B cell (primary cell): ENCODE measurements at regions not wholly inside any gene's neighbourhood (a gene's known extent, or its start where the extent isn't known, plus 50 kb on each side); places are given as distances from the start of the nearest gene placed in this dataset.

Experiments used
- ATAC-seq: fragments of 200-7000 bp; cut with Tn5 transposase; one replicate; pipeline ENCODE4 v1.10.0; 2021; ENCODE audit warnings: low read depth, mild to moderate bottlenecking, moderate number of reproducible peaks, moderate library complexity
- CTCF ChIA-PET: fragments of 350-600 bp; sonication (Branson Sonifier 250); formaldehyde crosslinking; loops from one replicate; lab custom pipeline; 2021; ENCODE audit warnings: antibody characterized with exemption, inconsistent platforms; lab: Charles Lee
- POLR2A ChIA-PET: fragments of 350-600 bp; sonication (Branson Sonifier 250); formaldehyde crosslinking; loops from one replicate; lab custom pipeline; 2021; ENCODE audit warnings: antibody characterized with exemption; lab: Charles Lee
- DNase-seq: peaks from one replicate; pipeline ENCODE4 v3.0.0; 2013
- H2AFZ ChIP-seq: 2 replicates; pipeline ENCODE4 v1.6.1; 2012; ENCODE audit warnings: mild to moderate bottlenecking, low read depth, low read length; ENCODE audit not compliant: insufficient read depth, poor library complexity, severe bottlenecking
- H3K27ac ChIP-seq, 2 donors: 1 replicate in 1 of 2; 2 replicates in 1 of 2; pipeline ENCODE4 v1.5.1; 2012 to 2013; ENCODE audit warnings: low read length in 2 of 2, mild to moderate bottlenecking in 2 of 2, moderate library complexity in 1 of 2
- H3K27me3 ChIP-seq, 4 experiments: fragments of 200-600 bp in 1 of 4; sonication (generic) in 1 of 4; replicated peaks in 1 of 4; 1 replicate in 2 of 4; 2 replicates in 2 of 4; pipeline versions ENCODE4 v1.6.1 to v1.7.0; 2013 to 2016; ENCODE audit warnings: low read length in 3 of 4, mild to moderate bottlenecking in 2 of 4, mixed read lengths in 1 of 4, moderate library complexity in 1 of 4; ENCODE audit not compliant: insufficient read depth in 4 of 4, control insufficient read depth in 3 of 4; ENCODE audit errors: control extremely low read depth in 1 of 4
- H3K36me3 ChIP-seq, 2 experiments: replicated peaks in 1 of 2; 1 replicate in 1 of 2; 2 replicates in 1 of 2; pipeline versions ENCODE4 v1.6.1 to v1.7.1; 2013; ENCODE audit warnings: low read length in 1 of 2; ENCODE audit not compliant: insufficient read depth in 2 of 2, control insufficient read depth in 1 of 2; ENCODE audit errors: control extremely low read depth in 1 of 2, extremely low read depth in 1 of 2
- H3K4me1 ChIP-seq, 2 donors: fragments of 200-600 bp in 1 of 2; sonication (generic) in 1 of 2; 1 replicate in 1 of 2; 2 replicates in 1 of 2; pipeline versions ENCODE4 v1.5.1 to v1.6.1; 2013 to 2017; ENCODE audit warnings: low read length in 2 of 2; ENCODE audit not compliant: control insufficient read depth in 2 of 2, insufficient read depth in 2 of 2
- H3K4me2 ChIP-seq: replicated peaks from 2 replicates; pipeline ENCODE3; 2012; ENCODE audit warnings: mild to moderate bottlenecking, low read depth, low read length; ENCODE audit not compliant: poor library complexity, severe bottlenecking
- H3K4me3 ChIP-seq, 5 experiments: fragments of 200-600 bp in 1 of 5; sonication (generic) in 1 of 5; 1 replicate in 3 of 5; 2 replicates in 2 of 5; pipeline versions ENCODE4 v1.5.1 to v1.7.0; 2011 to 2016; ENCODE audit warnings: low read length in 4 of 5, mild to moderate bottlenecking in 4 of 5, low read depth in 2 of 5, control low read depth in 1 of 5, moderate library complexity in 1 of 5; ENCODE audit not compliant: insufficient read depth in 1 of 5; ENCODE audit errors: control extremely low read depth in 1 of 5, extremely low read depth in 1 of 5
- H3K79me2 ChIP-seq: fragments of 200-600 bp; sonication (generic); one replicate; pipeline ENCODE4 v1.6.0; 2016; ENCODE audit warnings: low read length; ENCODE audit not compliant: control insufficient read depth, insufficient read depth
- H3K9ac ChIP-seq: fragments of 200-600 bp; sonication (generic); 2 replicates; pipeline ENCODE4 v1.6.1; 2017; ENCODE audit warnings: mild to moderate bottlenecking, low read length, moderate library complexity
- H3K9me3 ChIP-seq, 3 donors: one replicate each; pipeline versions ENCODE4 v1.6.1 to v1.7.1; 2013; ENCODE audit warnings: low read length in 2 of 3; ENCODE audit not compliant: control insufficient read depth in 2 of 3, insufficient read depth in 1 of 3; ENCODE audit errors: control extremely low read depth in 1 of 3
- H4K20me1 ChIP-seq: 2 replicates; pipeline ENCODE4 v1.6.0; 2012; ENCODE audit warnings: mild to moderate bottlenecking, low read length; ENCODE audit not compliant: insufficient read depth, control insufficient read depth, poor library complexity, severe bottlenecking
- H3K27ac Mint-ChIP-seq: one replicate; pipeline ENCODE4 v1.8.0; 2021; ENCODE audit warnings: mixed read lengths
- H3K27me3 Mint-ChIP-seq: one replicate; pipeline ENCODE4 v1.8.0; 2021; ENCODE audit warnings: mixed read lengths
- H3K4me1 Mint-ChIP-seq: one replicate; pipeline ENCODE4 v1.8.0; 2021; ENCODE audit warnings: mixed read lengths
- H3K4me3 Mint-ChIP-seq: one replicate; pipeline ENCODE4 v1.8.0; 2021; ENCODE audit warnings: mixed read lengths
- H3K9me3 Mint-ChIP-seq: one replicate; pipeline ENCODE4 v1.8.0; 2022; ENCODE audit warnings: mixed read lengths; ENCODE audit not compliant: insufficient read depth
- CTCF ChIP-seq: fragments of 200-600 bp; IDR thresholded peaks from one replicate; pipeline ENCODE4 v1.8.0; 2022; ENCODE audit warnings: antibody characterized with exemption, mild to moderate bottlenecking
- EZH2 ChIP-seq: IDR thresholded peaks from 2 replicates; pipeline ENCODE4 v1.6.1; 2012; ENCODE audit warnings: borderline replicate concordance, low read depth, mild to moderate bottlenecking, moderate library complexity, low read length; ENCODE audit not compliant: insufficient read depth, poor library complexity, severe bottlenecking
- WGBS: methylation state at CpG from one replicate; pipeline ENCODE4 v1.1.5; 2013; ENCODE audit warnings: missing lambda C conversion rate; ENCODE audit not compliant: insufficient coverage; 5-methylcytosine and 5-hydroxymethylcytosine counted together
- intact Hi-C: fragments of 100-400 bp; cut with micrococcal nuclease; formaldehyde crosslinking; loops from one replicate; pipeline ENCODE4 v1.10.0; 2022

GRCh38 chr1:186577633-186578032 lies 102.6 kb downstream of the PTGS2 start:
- intact Hi-C loops: no loop called here
- DNase-seq (no peak), ATAC-seq (no peak)
- H4K20me1 ChIP-seq: no peaks in the 10 kb centered on the region
- H3K9me3 ChIP-seq: no peaks in the 10 kb centered on the region
- H3K4me3 ChIP-seq: no peak overlapping the region
- no peak overlapping the region for H3K4me2 ChIP-seq
- Mint-ChIP-seq H3K27ac (no peak overlapping the region), H3K27me3 (no peaks in the 10 kb centered on the region), H3K4me1 (no peaks in the 10 kb centered on the region), H3K4me3 (no peak overlapping the region), H3K9me3 (peaks cover 3% of the 10 kb centered on the region)
- WGBS: 94% methylated on average over 2 of the region's 3 CpGs
- no peaks in the 10 kb centered on the region for H3K36me3 ChIP-seq
- H3K9ac ChIP-seq: no peak overlapping the region
- no peaks in the 10 kb centered on the region for H3K4me1 ChIP-seq
- CTCF ChIA-PET: no interaction called here
- no peaks in the 10 kb centered on the region for H3K79me2 ChIP-seq
- no peak overlapping the region for H2AFZ ChIP-seq
- no peak for TF ChIP-seq CTCF
- TF ChIP-seq EZH2: no peak
- POLR2A ChIA-PET: no interaction called here
- no peaks in the 10 kb centered on the region for H3K27me3 ChIP-seq
- no peak overlapping the region for H3K27ac ChIP-seq

GRCh38 chr1:186577216-186577615 lies 103.0 kb downstream of the PTGS2 start:
- Mint-ChIP-seq H3K9me3 (peaks cover 3% of the 10 kb centered on the region), H3K4me3 (no peak overlapping the region), H3K27me3 (no peaks in the 10 kb centered on the region), H3K4me1 (no peaks in the 10 kb centered on the region), H3K27ac (no peak overlapping the region)
- Histone ChIP-seq H3K4me3 (no peak overlapping the region), H3K4me1 (no peaks in the 10 kb centered on the region), H3K9me3 (no peaks in the 10 kb centered on the region), H3K9ac (no peak overlapping the region), H3K79me2 (no peaks in the 10 kb centered on the region), H3K27ac (no peak overlapping the region), H2AFZ (no peak overlapping the region), H3K4me2 (no peak overlapping the region), H4K20me1 (no peaks in the 10 kb centered on the region), H3K36me3 (no peaks in the 10 kb centered on the region), H3K27me3 (no peaks in the 10 kb centered on the region)
- DNase-seq (no peak), ATAC-seq (no peak)
- intact Hi-C loops: no loop called here
- CTCF ChIA-PET: no interaction called here
- TF ChIP-seq CTCF: no peak
- no peak for TF ChIP-seq EZH2
- POLR2A ChIA-PET: no interaction called here
- WGBS: no CpG with 5 or more reads among the region's 2 CpGs
